NCI-H2029 (cell line): ENCODE measurements at regions not wholly inside any gene's neighbourhood (a gene's known extent, or its start where the extent isn't known, plus 50 kb on each side); places are given as distances from the start of the nearest gene placed in this dataset.

ENCODE experiments used
- DNase-seq: peaks from one replicate; lab custom pipeline; 2025; lab: John Stamatoyannopoulos, UW

GRCh38 chr14:53516261-53516774 lies 363.2 kb upstream of the DDHD1 start:
- no peak for DNase-seq

GRCh38 chr14:53515276-53515675 lies 362.2 kb upstream of the DDHD1 start:
- DNase-seq = no peak

- DNase-seq = no peak
Observed at GRCh38 chr14:53514197-53514596, 361.1 kb upstream of the DDHD1 start.

- DNase-seq = no peak
Observed at GRCh38 chr14:53510281-53510912, 357.3 kb upstream of the DDHD1 start.

GRCh38 chr14:53509276-53510244 lies 356.4 kb upstream of the DDHD1 start:
- DNase-seq = no peak

GRCh38 chr14:53501361-53502211 lies 348.5 kb upstream of the DDHD1 start:
- no peak for DNase-seq

GRCh38 chr14:53500191-53500590 lies 347.1 kb upstream of the DDHD1 start:
- DNase-seq = no peak

GRCh38 chr14:53496668-53497067 lies 343.5 kb upstream of the DDHD1 start:
- DNase-seq = no peak

- no peak for DNase-seq
Observed at GRCh38 chr14:53495846-53496343, 342.8 kb upstream of the DDHD1 start.

GRCh38 chr14:53494587-53494986 lies 341.5 kb upstream of the DDHD1 start:
- DNase-seq = no peak

- DNase-seq = no peak
Observed at GRCh38 chr14:53493860-53494259, 340.7 kb upstream of the DDHD1 start.

GRCh38 chr14:53493320-53493719 lies 340.2 kb upstream of the DDHD1 start:
- no peak for DNase-seq

GRCh38 chr14:53491884-53492277 lies 338.8 kb upstream of the DDHD1 start:
- DNase-seq = no peak

GRCh38 chr14:53491256-53491883 lies 338.2 kb upstream of the DDHD1 start:
- no peak for DNase-seq

GRCh38 chr14:53478174-53478573 lies 325.1 kb upstream of the DDHD1 start:
- no peak for DNase-seq

GRCh38 chr14:53473480-53473879 lies 320.4 kb upstream of the DDHD1 start:
- no peak for DNase-seq

GRCh38 chr14:53472306-53472705 lies 319.2 kb upstream of the DDHD1 start:
- DNase-seq = no peak

GRCh38 chr14:53470351-53471043 lies 317.4 kb upstream of the DDHD1 start:
- DNase-seq = no peak

- no peak for DNase-seq
Observed at GRCh38 chr14:53468876-53469275, 315.8 kb upstream of the DDHD1 start.

- DNase-seq = no peak
Observed at GRCh38 chr14:53464376-53464775, 311.3 kb upstream of the DDHD1 start.
